ENCODE measurements at regions not wholly inside any gene's neighbourhood (a gene's known extent, or its start where the extent isn't known, plus 50 kb on each side); places are given as distances from the start of the nearest gene placed in this dataset.
"Not testable (repeated sequence)": the region's sequence is repeated elsewhere in the genome, so short reads cannot be mapped to it uniquely, and the experiment has no call there.

GRCh38 chr13:60663788-60664187, 266.8 kb downstream of the TDRD3 start:
- DNase-seq, result no peak

GRCh38 chr13:60662595-60662994, 265.6 kb downstream of the TDRD3 start:
- DNase-seq, result no peak

GRCh38 chr13:60661521-60661920, 264.5 kb downstream of the TDRD3 start:
- no peak for DNase-seq

- DNase-seq, result not testable (repeated sequence)
Observed at GRCh38 chr13:60657586-60657985, 260.6 kb downstream of the TDRD3 start.

GRCh38 chr13:60655256-60655655, 258.2 kb downstream of the TDRD3 start:
- no peak for DNase-seq

- no peak for DNase-seq
Observed at GRCh38 chr13:60654415-60654814, 257.4 kb downstream of the TDRD3 start.

- DNase-seq, result no peak
Observed at GRCh38 chr13:60647547-60647946, 250.5 kb downstream of the TDRD3 start.

GRCh38 chr13:60646620-60647019, 249.6 kb downstream of the TDRD3 start:
- DNase-seq, result no peak

- no peak for DNase-seq
Observed at GRCh38 chr13:60645676-60646075, 248.7 kb downstream of the TDRD3 start.

- no peak for DNase-seq
Observed at GRCh38 chr13:60642552-60642951, 245.5 kb downstream of the TDRD3 start.

GRCh38 chr13:60629158-60629557, 232.1 kb downstream of the TDRD3 start:
- DNase-seq, result no peak

- DNase-seq, result no peak
Observed at GRCh38 chr13:60627071-60627686, 230.2 kb downstream of the TDRD3 start.
